ENCODE measurements at regions not wholly inside any gene's neighbourhood (a gene's known extent, or its start where the extent isn't known, plus 50 kb on each side); places are given as distances from the start of the nearest gene placed in this dataset.

GRCh38 chr15:92820236-92821021 lies 79.7 kb upstream of the CHD2 start (continued):
- peak; percentile 86 for TF ChIP-seq TBP (IDR thresholded peaks at IDR 0.05; ENCODE audit: low read depth, low read length)
- TF ChIP-seq FOSL1 (IDR thresholded peaks at IDR 0.05; ENCODE audit: insufficient read depth, low read depth, low read length): no peak
- no peak for TF ChIP-seq RNF2 (IDR thresholded peaks at IDR 0.05; ENCODE audit: borderline replicate concordance, low read depth, low read length, missing control alignments, poor library complexity, severe bottlenecking)
- no peak for TF ChIP-seq SP2 (IDR thresholded peaks at IDR 0.05; ENCODE audit: low read length)
- TF ChIP-seq KDM4A (IDR thresholded peaks at IDR 0.05; ENCODE audit: low read depth, low read length, severe bottlenecking): no peak
- TF ChIP-seq BACH1 (IDR thresholded peaks at IDR 0.05; ENCODE audit: low read length): no peak
- no peak for TF ChIP-seq CHD7 (IDR thresholded peaks at IDR 0.05; ENCODE audit: insufficient replicate concordance, low read length)
- TF ChIP-seq POLR2AphosphoS5 (IDR thresholded peaks at IDR 0.05; ENCODE audit: low read depth, low read length): peak; percentile 63; the same call in 1 of the 2 replicates
- TF ChIP-seq ATF3 (IDR thresholded peaks at IDR 0.05; ENCODE audit: insufficient read depth, low read depth, low read length): no peak
- peak; percentile 80; the same call in 1 of the 2 replicates for TF ChIP-seq EGR1 (IDR thresholded peaks at IDR 0.05; ENCODE audit: borderline replicate concordance, low read depth, low read length)
